Renal pelvis (tissue), 1 donor: ENCODE measurements at regions not wholly inside any gene's neighbourhood (a gene's known extent, or its start where the extent isn't known, plus 50 kb on each side); places are given as distances from the start of the nearest gene placed in this dataset.
"Not testable (repeated sequence)": the region's sequence is repeated elsewhere in the genome, so short reads cannot be mapped to it uniquely, and the experiment has no call there.

Experiments used
- DNase-seq: peaks from one replicate; pipeline ENCODE4 v3.0.0-alpha.2; 2013

DNA sequence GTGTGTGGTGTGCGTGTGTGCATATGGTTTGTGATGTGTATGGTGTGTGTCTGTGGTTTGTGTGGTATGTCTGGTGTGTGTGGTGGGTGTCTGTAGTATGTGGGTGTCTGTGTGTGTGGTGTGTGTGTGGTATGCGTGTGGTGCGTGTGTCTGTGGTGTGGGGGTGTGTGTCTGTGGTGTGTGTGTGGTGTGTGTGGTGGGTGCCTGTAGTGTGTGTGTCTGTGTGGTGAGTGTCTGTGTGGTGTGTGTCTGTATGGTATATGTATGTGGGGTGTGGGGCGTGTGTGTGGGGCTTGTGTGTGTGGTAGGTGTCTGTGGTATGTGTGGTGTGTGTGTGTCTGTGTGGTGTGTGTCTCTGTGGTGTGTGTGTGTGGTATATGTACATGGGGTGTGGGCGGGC, 300.7 kb downstream of the TEX29 start:
- no peak for DNase-seq

- no peak for DNase-seq
Observed at GRCh38 chr13:111622051-111622531, 301.6 kb downstream of the TEX29 start.

DNA sequence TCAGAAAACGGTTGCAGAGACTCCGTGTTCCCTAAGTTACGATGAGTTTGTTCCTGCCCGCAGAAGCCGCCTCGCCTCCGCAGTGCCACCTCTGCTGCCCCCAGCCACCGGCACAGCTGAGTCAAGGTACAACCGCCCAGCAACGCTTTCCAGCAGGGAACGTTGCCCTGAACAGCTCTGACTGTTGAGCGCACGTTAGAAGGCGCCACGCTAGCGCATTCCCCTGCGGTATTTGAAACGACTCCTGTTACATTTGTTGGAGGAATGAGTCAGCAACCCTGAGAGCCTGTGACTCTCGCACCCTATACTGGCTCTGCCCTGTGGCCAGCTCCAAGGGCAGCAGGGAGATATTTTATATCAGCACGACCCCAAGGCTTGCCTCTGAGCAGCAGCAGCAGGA, 302.8 kb downstream of the TEX29 start:
- DNase-seq, result no peak

DNA sequence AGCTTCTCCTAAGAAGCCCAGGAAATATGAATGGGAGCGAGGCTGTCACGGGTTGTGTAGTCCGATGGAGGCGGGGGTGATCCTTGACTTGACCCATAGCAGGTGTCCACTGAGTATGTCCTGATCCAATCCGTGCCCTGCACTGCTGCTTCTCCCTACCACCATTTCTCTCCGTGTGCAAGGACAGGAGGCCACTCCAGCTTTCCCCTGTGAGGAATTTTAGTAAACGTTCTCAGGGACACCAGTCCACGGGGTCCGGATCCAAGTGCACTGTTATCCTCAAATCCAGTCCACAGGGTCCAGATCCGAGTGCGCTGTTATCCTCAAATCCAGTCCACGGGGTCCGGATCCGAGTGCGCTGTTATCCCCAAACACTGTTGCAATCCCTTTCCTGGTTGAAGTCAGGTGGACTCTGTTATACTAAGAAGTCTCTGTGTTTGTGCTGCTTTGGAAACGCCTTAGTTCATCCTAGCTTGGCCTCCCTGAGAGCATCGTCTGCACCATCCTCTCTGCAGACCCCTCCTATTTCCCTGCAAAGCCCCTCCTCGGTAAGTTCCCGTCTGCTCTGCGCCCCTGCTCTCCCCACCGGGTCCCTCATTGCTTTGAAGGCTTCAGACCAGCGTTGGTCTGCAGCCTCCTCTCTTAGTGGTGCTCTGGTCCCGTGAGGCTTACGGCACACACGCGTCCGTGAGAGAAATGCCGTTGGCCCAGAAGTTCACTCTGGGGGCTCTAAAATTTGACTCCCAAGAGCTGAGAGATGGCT, 303.5 kb downstream of the TEX29 start:
- no peak for DNase-seq

DNA sequence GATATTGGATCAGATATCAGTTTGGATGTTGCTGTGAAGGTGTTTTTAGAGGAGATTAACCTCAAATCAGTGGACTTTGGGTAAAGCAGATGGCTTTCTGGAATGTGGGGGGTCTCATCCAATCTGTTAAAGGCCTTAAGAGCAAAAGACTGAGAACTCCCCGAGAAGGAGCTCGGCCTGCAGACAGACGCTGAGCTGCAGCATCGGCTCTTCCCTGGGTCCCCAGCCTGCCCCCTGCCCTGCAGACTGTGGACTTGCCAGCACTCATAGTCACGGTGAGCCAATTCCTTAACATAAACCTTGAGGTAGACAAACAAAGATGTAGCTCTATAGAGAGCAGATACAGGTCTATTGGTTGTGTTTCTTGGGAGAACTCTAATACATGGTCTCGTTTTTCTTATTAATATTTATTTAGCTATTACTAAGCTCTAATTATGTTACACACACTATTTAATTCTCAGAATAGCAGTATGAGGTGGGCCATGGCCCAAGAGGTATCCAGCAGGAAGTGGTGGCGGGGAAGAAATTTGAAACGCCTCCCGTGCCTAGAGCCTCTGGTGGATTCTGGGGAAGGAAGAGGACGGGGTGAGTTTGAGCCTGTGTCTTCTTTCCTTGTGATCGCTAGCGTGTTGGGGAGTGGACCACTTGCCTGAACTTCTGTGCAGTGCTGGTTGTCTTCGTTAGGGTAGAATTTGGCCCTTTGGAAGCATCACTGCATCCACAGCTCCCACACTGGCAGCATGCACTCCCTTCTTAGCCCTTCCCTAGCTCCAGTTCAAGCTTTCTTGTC, 305.3 kb downstream of the TEX29 start:
- no peak for DNase-seq

GRCh38 chr13:111626371-111627305, 306.2 kb downstream of the TEX29 start:
- no peak for DNase-seq

- DNase-seq, result no peak
Observed at GRCh38 chr13:111627596-111627995, 307.2 kb downstream of the TEX29 start.

GRCh38 chr13:111629016-111629415, 308.6 kb downstream of the TEX29 start:
- no peak for DNase-seq

GRCh38 chr13:111629457-111629856, 309.0 kb downstream of the TEX29 start:
- DNase-seq, result no peak

GRCh38 chr13:111629926-111630325, 309.5 kb downstream of the TEX29 start:
- peak; percentile 61 for DNase-seq

DNA sequence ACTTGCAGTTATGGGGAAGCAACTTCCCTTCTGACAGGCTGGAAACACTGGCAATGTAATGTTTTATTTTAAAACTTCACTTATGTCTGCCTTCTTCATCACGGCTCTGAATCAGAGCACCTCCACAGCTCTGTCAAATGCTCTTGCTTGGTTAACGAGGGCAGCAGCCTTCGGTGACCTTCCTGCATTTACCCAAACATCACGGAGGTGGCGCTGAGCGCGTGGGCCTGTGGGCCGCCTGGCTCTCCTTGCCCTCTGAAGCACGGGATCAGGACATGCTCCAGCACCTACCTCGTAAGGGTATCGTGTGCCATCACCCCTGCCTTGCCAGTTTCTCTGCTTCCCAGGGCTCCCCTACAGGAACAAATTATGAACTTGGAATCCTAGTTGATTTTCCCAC, 310.0 kb downstream of the TEX29 start:
- peak; percentile 28 for DNase-seq

DNA sequence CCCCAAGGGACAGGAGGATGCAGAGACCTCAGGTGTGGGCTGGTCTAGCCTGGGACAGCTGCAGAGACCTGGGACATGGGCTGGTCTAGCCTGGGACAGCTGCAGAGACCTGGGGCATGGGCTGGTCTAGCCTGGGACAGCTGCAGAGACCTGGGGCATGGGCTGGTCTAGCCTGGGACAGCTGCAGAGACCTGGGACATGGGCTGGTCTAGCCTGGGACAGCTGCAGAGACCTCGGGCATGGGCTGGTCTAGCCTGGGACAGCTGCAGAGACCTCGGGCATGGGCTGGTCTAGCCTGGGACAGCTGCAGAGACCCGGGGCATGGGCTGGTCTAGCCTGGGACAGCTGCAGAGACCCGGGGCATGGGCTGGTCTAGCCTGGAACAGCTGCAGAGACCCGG, 310.8 kb downstream of the TEX29 start:
- not testable (repeated sequence) for DNase-seq

GRCh38 chr13:111632906-111633305, 312.5 kb downstream of the TEX29 start:
- DNase-seq, result no peak

DNA sequence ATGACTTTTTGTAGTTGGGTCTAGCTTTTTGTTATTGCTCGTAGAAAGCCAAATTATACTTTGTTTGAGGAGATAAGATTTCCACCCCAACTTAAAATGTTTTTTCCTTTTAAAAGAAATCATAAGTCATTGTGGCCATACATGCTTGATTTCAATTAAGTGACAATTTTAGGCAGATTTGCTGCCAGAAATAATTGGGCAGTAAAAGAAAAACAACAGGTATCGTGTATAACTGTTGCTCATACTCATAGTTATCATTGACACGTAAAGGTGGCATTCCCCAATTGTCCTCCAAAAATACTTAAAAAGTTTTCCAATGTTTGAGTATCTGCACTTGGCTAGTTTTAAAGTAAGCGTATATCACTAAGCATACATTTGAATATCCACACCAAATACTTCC, 313.0 kb downstream of the TEX29 start:
- no peak for DNase-seq

DNA sequence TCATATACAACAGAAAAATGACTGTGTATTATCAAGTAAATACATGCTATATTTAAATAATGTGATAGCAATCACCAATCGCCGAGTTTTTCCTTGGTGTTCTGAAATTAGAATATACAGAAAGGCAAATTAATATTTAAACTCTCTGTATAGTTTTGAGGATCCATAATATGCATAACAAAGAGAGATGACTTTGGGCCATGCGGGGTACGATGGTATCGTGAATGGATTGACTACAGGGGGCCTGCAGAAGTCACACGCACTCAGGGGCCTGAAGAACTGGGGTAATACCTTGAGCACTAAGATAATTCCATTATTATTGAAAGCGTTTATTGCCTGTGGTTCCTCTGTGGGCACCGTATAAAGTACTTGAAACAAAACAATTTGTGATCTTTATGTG, 314.0 kb downstream of the TEX29 start:
- no peak for DNase-seq

GRCh38 chr13:111636271-111636670, 315.8 kb downstream of the TEX29 start:
- no peak for DNase-seq

GRCh38 chr13:111636804-111637203, 316.4 kb downstream of the TEX29 start:
- no peak for DNase-seq

GRCh38 chr13:111637365-111637764, 316.9 kb downstream of the TEX29 start:
- DNase-seq, result no peak

DNA sequence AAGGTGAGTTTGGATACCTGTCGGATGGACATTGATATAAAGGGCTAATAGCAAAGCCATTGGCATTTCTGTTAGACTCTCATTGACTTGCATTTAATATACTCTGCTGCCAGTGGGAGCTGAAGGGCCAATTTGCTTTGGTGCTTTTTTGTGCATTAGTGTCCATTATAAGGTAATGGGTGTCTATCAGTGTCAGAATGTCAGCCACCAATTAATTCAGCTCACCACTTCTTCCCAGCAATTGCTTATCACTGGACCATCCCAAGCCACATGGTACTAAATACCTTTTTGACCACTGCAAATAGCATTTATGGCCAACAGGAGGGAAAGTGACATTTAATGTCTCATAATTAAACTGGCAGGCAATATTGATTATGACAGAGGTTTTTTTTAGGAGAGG, 317.8 kb downstream of the TEX29 start:
- no peak for DNase-seq

GRCh38 chr13:111639196-111639705, 318.8 kb downstream of the TEX29 start:
- DNase-seq, result no peak

- no peak for DNase-seq
Observed at GRCh38 chr13:111640006-111640405, 319.6 kb downstream of the TEX29 start.

DNA sequence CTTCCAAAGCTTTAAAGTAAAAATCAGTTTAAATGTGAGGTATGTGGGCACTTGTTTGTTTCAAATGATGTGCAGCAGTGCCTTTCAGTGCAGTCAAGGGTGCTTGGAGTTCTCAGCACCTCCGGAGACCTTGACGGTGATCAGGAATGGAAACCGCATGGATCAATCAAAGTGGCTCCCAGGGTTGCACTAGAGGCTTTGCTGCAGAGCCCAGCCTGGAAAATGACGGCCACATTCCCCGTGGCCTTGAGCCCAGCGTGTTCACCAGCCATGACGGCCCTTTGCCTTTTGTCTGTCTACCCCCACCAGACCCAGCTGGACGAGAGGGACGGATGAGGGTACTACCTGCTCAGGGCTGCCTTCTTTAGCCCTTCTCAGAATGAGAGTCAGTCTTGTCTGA, 320.0 kb downstream of the TEX29 start:
- no peak for DNase-seq
